HL-60 (cell line): ENCODE measurements at regions not wholly inside any gene's neighbourhood (a gene's known extent, or its start where the extent isn't known, plus 50 kb on each side); places are given as distances from the start of the nearest gene placed in this dataset.

Experiments
- GABPA ChIP-seq: IDR thresholded peaks from 2 replicates; pipeline ENCODE4 v1.6.1; 2012; ENCODE audit warnings: low read depth
- POLR2AphosphoS5 ChIP-seq: IDR thresholded peaks from 2 replicates; pipeline ENCODE4 v1.6.1; 2012; ENCODE audit warnings: low read depth
- TF ChIP-seq, protein P1 (sequence below): IDR thresholded peaks from one replicate; pipeline ENCODE4 v1.5.1; 2011; ENCODE audit warnings: low read length, control low read depth, inconsistent platforms; ENCODE audit not compliant: insufficient read depth

DNA sequence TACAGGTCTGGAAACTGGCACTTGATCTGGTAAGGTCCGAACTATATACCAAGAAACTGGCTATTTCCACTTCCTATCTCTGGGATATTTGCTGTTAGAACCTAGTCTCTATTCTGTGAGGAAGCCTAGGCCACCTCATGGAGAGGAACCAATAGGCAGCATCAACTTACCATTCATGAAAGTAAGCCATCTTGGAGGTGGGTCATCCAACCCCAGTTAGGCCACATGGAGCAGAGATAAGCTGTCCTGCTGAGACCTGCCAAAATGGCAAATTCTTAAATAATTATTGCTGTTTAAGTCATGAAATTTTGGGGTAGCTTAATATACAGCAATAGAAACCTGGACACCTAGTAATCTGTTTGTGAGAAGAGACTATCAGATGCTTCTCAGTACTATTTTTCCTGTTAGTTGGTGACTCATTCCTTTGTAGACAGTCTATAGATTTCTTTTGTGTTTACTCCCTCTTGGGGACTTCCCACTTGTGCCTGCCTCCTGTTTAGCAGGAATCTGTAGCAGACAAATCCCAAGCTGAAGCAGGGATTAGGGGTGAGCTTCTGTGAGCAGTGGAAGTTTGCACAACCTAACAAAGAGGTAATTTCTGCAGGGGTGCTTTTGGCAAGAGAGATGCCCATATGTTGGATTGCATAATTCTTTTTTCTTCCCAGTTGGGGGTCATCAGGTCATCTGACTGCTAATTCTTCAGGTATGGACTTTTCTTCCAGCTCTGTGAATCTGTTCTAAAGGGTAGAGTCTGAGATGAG, 136.8 kb downstream of the IGF1 start:
- TF ChIP-seq, protein P1, sequence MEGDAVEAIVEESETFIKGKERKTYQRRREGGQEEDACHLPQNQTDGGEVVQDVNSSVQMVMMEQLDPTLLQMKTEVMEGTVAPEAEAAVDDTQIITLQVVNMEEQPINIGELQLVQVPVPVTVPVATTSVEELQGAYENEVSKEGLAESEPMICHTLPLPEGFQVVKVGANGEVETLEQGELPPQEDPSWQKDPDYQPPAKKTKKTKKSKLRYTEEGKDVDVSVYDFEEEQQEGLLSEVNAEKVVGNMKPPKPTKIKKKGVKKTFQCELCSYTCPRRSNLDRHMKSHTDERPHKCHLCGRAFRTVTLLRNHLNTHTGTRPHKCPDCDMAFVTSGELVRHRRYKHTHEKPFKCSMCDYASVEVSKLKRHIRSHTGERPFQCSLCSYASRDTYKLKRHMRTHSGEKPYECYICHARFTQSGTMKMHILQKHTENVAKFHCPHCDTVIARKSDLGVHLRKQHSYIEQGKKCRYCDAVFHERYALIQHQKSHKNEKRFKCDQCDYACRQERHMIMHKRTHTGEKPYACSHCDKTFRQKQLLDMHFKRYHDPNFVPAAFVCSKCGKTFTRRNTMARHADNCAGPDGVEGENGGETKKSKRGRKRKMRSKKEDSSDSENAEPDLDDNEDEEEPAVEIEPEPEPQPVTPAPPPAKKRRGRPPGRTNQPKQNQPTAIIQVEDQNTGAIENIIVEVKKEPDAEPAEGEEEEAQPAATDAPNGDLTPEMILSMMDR = no peak
- no peak for TF ChIP-seq GABPA
- no peak for TF ChIP-seq POLR2AphosphoS5
